ENCODE measurements at regions not wholly inside any gene's neighbourhood (a gene's known extent, or its start where the extent isn't known, plus 50 kb on each side); places are given as distances from the start of the nearest gene placed in this dataset.

- TF ChIP-seq CTCF (conservative IDR thresholded peaks at IDR 0.05; ENCODE audit: low read depth, low read length) (no peak), EZH2 (IDR thresholded peaks at IDR 0.05; ENCODE audit: borderline replicate concordance, low read depth, low read length, poor library complexity, severe bottlenecking) (no peak)
Measured at GRCh38 chr9:129434187-129434586, 186.7 kb downstream of the C9orf50 start.
